ENCODE measurements at regions not wholly inside any gene's neighbourhood (a gene's known extent, or its start where the extent isn't known, plus 50 kb on each side); places are given as distances from the start of the nearest gene placed in this dataset.

DNA sequence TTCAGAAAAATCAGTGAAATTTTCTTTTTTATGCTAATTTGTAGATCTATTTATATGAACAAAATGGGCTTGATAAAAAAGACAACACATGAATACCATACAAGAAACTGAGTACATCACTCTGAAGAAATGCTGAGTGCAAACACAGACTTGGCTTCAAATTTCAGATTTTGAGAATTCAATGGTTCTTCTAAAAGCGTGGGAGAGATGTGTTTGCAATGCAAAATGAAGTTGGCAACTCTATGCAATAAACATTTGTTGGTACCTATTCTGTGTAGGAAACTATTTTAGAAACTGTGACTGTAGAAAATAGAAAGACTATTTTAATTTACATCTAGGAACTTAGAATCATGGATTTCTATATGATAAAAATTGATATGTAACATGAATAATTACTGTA lies 1834.1 kb upstream of the CELF4 start:
- TF ChIP-seq, protein P1, sequence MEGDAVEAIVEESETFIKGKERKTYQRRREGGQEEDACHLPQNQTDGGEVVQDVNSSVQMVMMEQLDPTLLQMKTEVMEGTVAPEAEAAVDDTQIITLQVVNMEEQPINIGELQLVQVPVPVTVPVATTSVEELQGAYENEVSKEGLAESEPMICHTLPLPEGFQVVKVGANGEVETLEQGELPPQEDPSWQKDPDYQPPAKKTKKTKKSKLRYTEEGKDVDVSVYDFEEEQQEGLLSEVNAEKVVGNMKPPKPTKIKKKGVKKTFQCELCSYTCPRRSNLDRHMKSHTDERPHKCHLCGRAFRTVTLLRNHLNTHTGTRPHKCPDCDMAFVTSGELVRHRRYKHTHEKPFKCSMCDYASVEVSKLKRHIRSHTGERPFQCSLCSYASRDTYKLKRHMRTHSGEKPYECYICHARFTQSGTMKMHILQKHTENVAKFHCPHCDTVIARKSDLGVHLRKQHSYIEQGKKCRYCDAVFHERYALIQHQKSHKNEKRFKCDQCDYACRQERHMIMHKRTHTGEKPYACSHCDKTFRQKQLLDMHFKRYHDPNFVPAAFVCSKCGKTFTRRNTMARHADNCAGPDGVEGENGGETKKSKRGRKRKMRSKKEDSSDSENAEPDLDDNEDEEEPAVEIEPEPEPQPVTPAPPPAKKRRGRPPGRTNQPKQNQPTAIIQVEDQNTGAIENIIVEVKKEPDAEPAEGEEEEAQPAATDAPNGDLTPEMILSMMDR (IDR thresholded peaks at IDR 0.05), result no peak
- TF ChIP-seq POLR2A (IDR thresholded peaks at IDR 0.05), result no peak

All from Peyer's patch (tissue), 4 donors.